ENCODE measurements at regions not wholly inside any gene's neighbourhood (a gene's known extent, or its start where the extent isn't known, plus 50 kb on each side); places are given as distances from the start of the nearest gene placed in this dataset.

- no peaks in the 10 kb centered on the region for H3K79me2 ChIP-seq (ENCODE audit: insufficient read depth, low read length)
- H3K36me3 ChIP-seq (ENCODE audit: insufficient read depth, low read length) = no peaks in the 10 kb centered on the region
- no peak for TF ChIP-seq EZH2phosphoT487 (IDR thresholded peaks at IDR 0.05; ENCODE audit: borderline replicate concordance)
- no peak for TF ChIP-seq CTCF (conservative IDR thresholded peaks at IDR 0.05; ENCODE audit: low read length)
- no peak overlapping the region for H3K9ac ChIP-seq (ENCODE audit: low read depth, low read length, poor library complexity, severe bottlenecking)
- H3K27me3 ChIP-seq (ENCODE audit: insufficient read depth, low read length, poor library complexity, severe bottlenecking) = no peaks in the 10 kb centered on the region
- H3F3A ChIP-seq (ENCODE audit: low read depth) = no peaks in the 10 kb centered on the region
- no peak overlapping the region for H2AFZ ChIP-seq (ENCODE audit: low read length)
- H4K20me1 ChIP-seq (ENCODE audit: insufficient read depth, low read length, poor library complexity, severe bottlenecking) = no peaks in the 10 kb centered on the region
- no peaks in the 10 kb centered on the region for H3K4me1 ChIP-seq (ENCODE audit: insufficient read depth, low read length, poor library complexity, severe bottlenecking)
- H3K9me2 ChIP-seq (replicated peaks; ENCODE audit: low read depth, low read length) = no peaks in the 10 kb centered on the region
- H3K9me3 ChIP-seq (ENCODE audit: insufficient read depth, low read depth, low read length) = no peaks in the 10 kb centered on the region
- no peak overlapping the region for H3K4me3 ChIP-seq (ENCODE audit: low read length, poor library complexity, severe bottlenecking)
- no peak overlapping the region for H3K4me2 ChIP-seq (ENCODE audit: low read depth, low read length, poor library complexity, severe bottlenecking)
Measured at GRCh38 chr18:9029131-9029530, 73.4 kb upstream of the NDUFV2 start.

GRCh38 chr18:9032519-9032918 lies 70.0 kb upstream of the NDUFV2 start:
- no peak overlapping the region for H3K4me2 ChIP-seq (ENCODE audit: low read depth, low read length, poor library complexity, severe bottlenecking)
- no peaks in the 10 kb centered on the region for H3K4me1 ChIP-seq (ENCODE audit: insufficient read depth, low read length, poor library complexity, severe bottlenecking)
- no peaks in the 10 kb centered on the region for H3F3A ChIP-seq (ENCODE audit: low read depth)
- no peak overlapping the region for H3K4me3 ChIP-seq (ENCODE audit: low read length, poor library complexity, severe bottlenecking)
- H3K79me2 ChIP-seq (ENCODE audit: insufficient read depth, low read length) = no peaks in the 10 kb centered on the region
- H3K27me3 ChIP-seq (ENCODE audit: insufficient read depth, low read length, poor library complexity, severe bottlenecking) = no peaks in the 10 kb centered on the region
- TF ChIP-seq CTCF (conservative IDR thresholded peaks at IDR 0.05; ENCODE audit: low read length) (no peak), EZH2phosphoT487 (IDR thresholded peaks at IDR 0.05; ENCODE audit: borderline replicate concordance) (no peak)
- H3K9ac ChIP-seq (ENCODE audit: low read depth, low read length, poor library complexity, severe bottlenecking) = no peak overlapping the region
- no peak overlapping the region for H2AFZ ChIP-seq (ENCODE audit: low read length)
- H3K36me3 ChIP-seq (ENCODE audit: insufficient read depth, low read length) = no peaks in the 10 kb centered on the region
- H3K9me3 ChIP-seq (ENCODE audit: insufficient read depth, low read depth, low read length) = no peaks in the 10 kb centered on the region
- H4K20me1 ChIP-seq (ENCODE audit: insufficient read depth, low read length, poor library complexity, severe bottlenecking) = no peaks in the 10 kb centered on the region
- H3K9me2 ChIP-seq (replicated peaks; ENCODE audit: low read depth, low read length) = no peaks in the 10 kb centered on the region

- H2AFZ ChIP-seq (ENCODE audit: low read length) = no peak overlapping the region
Measured at GRCh38 chr18:9038277-9038871, 64.1 kb upstream of the NDUFV2 start.

More at GRCh38 chr18:9038277-9038871, 64.1 kb upstream of the NDUFV2 start:
- Histone ChIP-seq H3K4me1 (ENCODE audit: insufficient read depth, low read length, poor library complexity, severe bottlenecking) (no peaks in the 10 kb centered on the region), H3K9me2 (replicated peaks; ENCODE audit: low read depth, low read length) (no peaks in the 10 kb centered on the region), H4K20me1 (ENCODE audit: insufficient read depth, low read length, poor library complexity, severe bottlenecking) (no peaks in the 10 kb centered on the region), H3K4me2 (ENCODE audit: low read depth, low read length, poor library complexity, severe bottlenecking) (no peak overlapping the region), H3K4me3 (ENCODE audit: low read length, poor library complexity, severe bottlenecking) (no peak overlapping the region), H3K9ac (ENCODE audit: low read depth, low read length, poor library complexity, severe bottlenecking) (no peak overlapping the region), H3K79me2 (ENCODE audit: insufficient read depth, low read length) (no peaks in the 10 kb centered on the region), H3K27me3 (ENCODE audit: insufficient read depth, low read length, poor library complexity, severe bottlenecking) (no peaks in the 10 kb centered on the region), H3F3A (ENCODE audit: low read depth) (no peaks in the 10 kb centered on the region), H3K9me3 (ENCODE audit: insufficient read depth, low read depth, low read length) (no peaks in the 10 kb centered on the region), H3K36me3 (ENCODE audit: insufficient read depth, low read length) (no peaks in the 10 kb centered on the region)
- TF ChIP-seq EZH2phosphoT487 (IDR thresholded peaks at IDR 0.05; ENCODE audit: borderline replicate concordance) (no peak), CTCF (conservative IDR thresholded peaks at IDR 0.05; ENCODE audit: low read length) (no peak)
